HG03521 (cell line): ENCODE measurements at regions not wholly inside any gene's neighbourhood (a gene's known extent, or its start where the extent isn't known, plus 50 kb on each side); places are given as distances from the start of the nearest gene placed in this dataset.
"Not testable (repeated sequence)": the region's sequence is repeated elsewhere in the genome, so short reads cannot be mapped to it uniquely, and the experiment has no call there.

Experiments
- ATAC-seq: cut with Tn5 transposase; IDR thresholded peaks from one replicate; pipeline ENCODE4 v1.9.1; 2021; ENCODE audit warnings: mild to moderate bottlenecking, moderate library complexity; ENCODE audit not compliant: unreplicated experiment

DNA sequence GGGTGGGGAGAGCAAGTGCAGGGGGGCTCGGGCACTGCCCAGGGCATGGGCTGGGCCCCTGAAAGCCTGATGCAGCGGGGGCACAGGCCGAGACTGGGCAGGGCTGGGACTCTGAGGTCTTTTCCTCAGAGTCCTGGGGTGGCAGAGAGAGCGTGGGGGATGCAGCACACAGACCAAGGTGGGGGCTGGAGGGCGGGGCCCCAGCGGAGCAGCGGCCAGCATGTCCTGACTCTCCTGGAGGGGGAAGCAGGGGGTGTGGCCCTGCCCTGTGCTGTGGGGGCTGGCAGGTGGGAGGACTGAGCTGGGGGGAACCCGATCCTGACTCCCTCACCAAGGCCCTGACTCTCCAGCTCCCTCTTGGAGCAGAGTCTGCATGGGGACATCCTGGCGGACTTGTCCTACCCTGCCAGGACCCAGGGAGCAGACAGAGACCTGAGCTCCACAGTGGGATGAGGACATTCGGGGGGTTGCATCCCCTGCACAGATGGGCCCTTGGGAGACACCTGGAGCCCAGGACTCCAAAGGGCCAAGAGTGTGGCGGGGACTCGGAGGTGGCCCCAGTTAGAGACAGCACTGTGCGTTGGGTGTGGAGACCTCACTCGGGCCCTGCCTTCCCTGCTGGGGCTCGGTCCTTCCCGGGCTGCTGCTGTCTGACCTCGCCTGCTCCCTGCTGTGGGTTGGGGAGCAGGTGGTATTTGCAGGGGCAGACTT is 326.1 kb downstream of the TMEM121 start:
- ATAC-seq = no peak

DNA sequence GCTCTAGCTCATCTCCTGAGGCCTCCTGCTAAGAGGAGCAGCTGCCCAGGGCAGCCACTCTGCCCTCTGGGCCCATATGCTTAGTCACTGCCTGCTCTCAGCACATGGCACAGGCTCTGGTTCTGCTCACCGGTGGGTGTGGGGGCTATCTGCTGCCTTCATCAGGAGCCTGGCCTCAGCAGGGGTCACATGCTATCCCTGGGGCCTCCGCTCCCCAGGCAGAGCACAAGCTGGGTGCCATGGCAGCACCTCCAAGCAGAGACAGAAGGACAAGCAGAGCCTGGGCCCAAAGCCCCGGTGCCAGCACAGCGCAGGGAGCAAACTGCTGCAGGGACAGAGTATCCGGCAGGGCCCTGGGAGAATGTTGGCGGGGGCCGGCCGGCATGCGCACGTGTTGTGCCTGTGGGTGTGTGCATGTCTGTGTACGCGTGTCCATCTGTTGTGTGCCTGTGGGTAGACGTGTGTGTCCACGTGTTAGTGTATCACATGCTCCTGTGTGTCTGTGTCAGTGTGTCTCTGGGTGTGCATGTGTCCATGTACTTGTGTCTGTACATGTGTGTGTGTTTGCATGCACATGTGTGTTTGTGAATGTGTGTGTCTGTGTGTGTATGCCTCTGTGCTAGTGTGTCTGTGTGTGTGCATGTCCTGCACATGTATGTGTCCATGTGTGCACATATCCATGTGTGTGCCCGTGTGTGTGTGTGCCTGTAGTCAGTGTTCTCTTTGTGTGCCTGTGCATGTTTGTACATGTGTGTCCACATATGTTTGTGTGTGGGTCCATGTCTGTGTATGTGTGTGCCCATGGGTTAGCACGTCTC is 326.9 kb downstream of the TMEM121 start:
- ATAC-seq = no peak

DNA sequence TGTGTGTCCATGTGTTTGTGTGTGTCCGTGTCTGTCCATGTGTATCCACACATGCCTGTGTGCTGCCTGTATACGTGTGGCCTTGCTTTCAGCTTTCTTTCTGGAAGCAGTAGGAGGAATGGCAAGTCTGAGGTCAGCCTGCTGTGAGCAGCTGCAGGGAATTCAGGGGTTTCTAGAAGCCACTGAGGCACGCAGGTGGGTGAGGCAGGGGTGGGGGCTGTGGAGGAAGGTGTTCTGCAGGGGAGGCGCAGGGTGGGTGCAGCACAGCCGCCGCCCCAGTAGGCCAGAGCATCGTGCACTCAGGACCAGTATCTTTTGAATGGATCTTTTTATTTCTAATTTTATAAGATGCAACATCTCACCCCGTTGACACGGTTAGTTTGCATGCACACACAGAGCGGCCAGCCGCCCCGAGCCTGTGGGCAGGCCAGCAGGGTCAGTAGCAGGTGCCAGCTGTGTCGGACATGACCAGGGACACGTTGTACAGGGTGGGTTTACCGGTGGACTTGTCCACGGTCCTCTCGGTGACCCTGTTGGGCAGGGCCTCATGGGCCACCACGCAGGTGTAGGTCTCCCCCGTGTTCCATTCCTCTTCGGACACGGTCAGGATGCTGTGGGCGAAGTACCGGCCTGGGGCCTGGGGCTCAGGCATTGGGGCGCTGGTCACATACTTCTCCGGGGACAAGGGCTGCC is 327.7 kb downstream of the TMEM121 start:
- ATAC-seq = no peak

GRCh38 chr14:105854600-105855245 is 328.3 kb downstream of the TMEM121 start:
- no peak for ATAC-seq

DNA sequence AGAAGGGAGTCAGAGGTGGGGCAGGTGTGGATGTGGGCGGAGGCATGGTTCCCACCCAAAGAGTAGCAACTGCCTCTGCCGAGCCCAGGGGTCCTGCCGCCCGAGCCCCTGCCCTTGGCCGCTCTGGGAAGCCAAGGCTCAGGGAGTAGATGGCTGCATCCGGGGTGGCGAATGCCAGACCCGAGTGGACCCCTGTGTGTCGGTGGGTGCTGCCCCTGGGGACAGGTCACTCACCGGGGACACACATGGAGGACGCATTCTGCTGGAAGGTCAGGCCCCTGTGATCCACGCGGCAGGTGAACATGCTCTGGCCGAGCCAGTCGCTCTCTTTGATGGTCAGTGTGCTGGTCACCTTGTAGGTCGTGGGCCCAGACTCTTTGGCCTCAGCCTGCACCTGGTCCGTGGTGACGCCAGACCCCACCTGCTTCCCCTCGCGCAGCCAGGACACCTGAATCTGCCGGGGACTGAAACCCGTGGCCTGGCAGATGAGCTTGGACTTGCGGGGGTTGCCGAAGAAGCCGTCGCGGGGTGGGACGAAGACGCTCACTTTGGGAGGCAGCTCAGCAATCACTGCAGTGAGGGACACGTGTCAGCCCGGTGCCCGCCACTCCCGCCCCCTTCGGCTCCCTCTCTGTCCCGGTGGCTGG is 329.0 kb downstream of the TMEM121 start:
- no peak for ATAC-seq

GRCh38 chr14:105855893-105856675 is 329.7 kb downstream of the TMEM121 start:
- no peak for ATAC-seq

DNA sequence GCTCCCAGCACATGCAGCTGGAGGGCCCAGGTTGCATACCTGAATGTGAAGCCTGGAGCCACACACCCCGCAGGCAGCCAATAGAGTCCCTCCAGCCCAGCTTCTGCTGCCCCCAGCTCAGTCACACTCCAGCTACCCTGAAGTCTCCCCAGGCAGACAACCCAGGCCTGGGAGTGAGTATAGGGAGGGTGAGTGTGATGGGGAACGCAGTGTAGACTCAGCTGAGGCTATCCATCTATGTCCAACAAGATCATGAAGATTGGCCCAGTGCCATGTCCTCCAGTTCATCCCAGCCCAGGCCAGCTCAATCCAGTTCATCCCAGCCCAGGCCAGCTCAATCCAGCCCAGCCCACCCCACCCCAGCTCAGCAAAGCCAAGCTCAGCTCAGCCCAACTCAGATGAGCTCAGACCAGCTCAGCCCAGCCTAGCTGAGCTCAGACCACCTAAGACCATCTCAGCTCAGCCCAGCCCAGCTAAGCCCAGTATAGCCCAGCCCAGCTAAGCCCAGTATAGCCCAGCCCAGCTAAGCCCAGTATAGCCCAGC is 330.4 kb downstream of the TMEM121 start:
- no peak for ATAC-seq

DNA sequence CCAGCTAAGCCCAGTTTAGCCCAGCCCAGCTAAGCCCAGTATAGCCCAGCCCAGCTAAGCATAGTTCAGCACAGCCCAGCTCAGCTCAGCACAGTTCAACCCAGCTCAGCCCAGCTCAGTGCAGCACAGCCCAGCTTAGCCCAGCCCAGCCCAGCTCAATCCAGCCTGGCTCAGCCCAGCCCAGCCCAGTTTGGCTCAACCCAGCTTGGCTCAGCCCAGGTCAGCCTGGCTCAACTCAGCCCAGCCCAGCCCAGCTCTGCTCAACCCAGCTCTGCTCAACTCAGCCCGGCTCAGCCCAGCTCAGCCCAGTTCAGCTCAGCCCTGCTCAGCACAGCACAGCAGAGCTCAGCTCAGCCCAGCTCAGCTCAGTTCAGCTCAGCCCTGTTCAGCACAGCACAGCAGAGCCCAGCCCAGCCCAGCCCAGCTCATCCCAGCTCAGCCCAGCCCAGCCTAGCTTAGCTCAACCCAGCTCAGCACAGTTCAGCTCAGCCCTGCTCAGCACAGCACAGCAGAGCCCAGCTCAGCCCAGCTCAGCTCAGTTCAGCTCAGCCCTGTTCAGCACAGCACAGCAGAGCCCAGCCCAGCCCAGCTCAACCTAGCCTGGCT is 330.9 kb downstream of the TMEM121 start:
- ATAC-seq = no peak

DNA sequence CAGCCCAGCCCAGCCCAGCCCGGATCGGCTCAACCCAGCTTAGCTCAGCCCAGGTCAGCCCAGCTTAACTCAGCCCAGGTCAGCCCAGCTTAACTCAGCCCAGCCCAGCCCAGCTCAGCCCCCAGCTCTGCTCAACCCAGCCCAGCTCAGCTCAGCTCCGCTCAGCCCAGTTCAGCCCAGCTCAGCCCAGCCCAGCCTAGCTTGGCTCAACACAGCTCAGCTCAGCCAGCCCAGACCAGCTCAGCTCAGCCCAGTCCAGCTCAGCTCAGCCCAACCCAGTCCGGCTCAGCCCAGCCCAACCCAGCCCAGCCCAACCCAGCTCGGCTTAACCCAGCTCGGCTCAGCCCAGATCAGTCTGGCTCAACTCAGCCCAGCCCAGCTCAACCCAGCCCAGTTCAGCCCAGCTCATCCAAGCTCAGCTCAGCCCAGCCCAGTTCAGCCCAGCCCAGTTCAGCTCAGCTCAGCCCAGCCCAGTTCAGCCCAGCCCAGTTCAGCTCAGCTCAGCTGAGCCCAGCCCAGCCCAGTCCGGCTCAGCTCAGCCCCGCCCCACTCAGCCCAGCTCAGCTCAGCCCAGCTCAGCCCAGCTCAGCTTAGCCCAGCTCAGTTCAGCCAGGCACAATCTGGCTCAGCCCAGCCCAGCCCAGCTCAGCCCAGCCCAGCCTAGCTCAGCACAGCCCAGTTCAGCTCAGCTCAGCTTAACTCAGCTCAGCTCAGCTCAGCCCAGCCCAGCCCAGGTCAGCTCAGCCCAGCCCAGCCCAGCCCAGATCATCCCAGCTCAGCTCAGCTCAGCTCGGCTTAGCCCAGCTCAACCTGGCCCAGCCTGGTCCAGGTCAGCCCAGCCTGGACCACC is 331.7 kb downstream of the TMEM121 start:
- no peak for ATAC-seq

GRCh38 chr14:105858676-105859025 is 332.3 kb downstream of the TMEM121 start:
- no peak for ATAC-seq

DNA sequence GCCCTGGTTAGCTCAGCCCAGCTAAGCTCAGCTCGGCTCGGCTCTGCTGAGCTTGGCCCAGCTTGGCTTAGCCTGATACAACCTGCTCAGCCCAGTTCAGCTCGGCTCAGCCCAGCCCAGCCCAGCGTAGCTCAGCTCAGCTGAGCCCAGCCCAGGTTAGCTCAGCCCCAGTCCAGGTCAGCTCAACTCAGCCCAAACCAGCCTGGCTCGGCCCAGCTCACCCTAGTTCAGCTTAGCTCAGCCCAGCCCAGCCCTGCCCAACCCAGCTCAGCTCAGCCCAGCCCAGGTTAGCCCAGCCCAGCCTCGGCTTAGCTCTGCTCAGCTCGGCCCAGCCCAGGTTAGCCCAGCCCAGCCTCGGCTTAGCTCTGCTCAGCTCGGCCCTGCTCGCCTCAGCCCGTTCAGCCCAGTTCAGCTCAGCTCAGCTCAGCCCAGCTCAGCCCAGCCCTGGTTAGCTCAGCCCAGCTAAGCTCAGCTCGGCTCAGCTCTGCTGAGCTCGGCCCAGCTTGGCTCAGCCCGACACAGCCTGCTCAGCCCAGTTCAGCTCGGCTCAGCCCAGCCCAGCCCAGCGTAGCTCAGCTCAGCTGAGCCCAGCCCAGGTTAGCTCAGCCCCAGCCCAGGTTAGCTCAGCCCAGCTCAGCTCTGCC is 332.8 kb downstream of the TMEM121 start:
- ATAC-seq = not testable (repeated sequence)

GRCh38 chr14:105859717-105860614 is 333.6 kb downstream of the TMEM121 start:
- ATAC-seq = no peak

GRCh38 chr14:105860615-105861580 is 334.5 kb downstream of the TMEM121 start:
- no peak for ATAC-seq

- ATAC-seq = peak; percentile 61
Measured at GRCh38 chr14:105861985-105862465, 335.6 kb downstream of the TMEM121 start.

GRCh38 chr14:105862581-105863239 is 336.3 kb downstream of the TMEM121 start:
- ATAC-seq = no peak
